ENCODE measurements at regions not wholly inside any gene's neighbourhood (a gene's known extent, or its start where the extent isn't known, plus 50 kb on each side); places are given as distances from the start of the nearest gene placed in this dataset.

DNA sequence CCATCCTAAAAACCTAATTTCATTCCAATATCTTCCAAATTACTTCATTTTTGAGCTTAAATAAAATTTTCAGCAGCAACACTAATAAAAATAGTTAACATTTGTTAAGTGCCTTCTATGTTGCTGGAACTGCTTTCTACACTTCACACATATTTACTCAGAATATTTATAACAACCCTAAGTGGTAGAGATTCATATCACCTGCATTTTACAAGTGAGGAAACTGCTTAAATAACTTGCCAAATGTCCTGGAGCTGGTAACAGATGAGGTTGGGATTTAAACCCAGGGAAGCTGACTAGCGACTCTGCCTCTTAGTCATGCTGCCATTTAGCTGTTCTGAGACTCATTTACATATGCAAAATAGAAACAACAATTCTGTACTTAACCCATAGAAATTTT lies 86.1 kb upstream of the PBX1 start:
- TF ChIP-seq, protein P1, sequence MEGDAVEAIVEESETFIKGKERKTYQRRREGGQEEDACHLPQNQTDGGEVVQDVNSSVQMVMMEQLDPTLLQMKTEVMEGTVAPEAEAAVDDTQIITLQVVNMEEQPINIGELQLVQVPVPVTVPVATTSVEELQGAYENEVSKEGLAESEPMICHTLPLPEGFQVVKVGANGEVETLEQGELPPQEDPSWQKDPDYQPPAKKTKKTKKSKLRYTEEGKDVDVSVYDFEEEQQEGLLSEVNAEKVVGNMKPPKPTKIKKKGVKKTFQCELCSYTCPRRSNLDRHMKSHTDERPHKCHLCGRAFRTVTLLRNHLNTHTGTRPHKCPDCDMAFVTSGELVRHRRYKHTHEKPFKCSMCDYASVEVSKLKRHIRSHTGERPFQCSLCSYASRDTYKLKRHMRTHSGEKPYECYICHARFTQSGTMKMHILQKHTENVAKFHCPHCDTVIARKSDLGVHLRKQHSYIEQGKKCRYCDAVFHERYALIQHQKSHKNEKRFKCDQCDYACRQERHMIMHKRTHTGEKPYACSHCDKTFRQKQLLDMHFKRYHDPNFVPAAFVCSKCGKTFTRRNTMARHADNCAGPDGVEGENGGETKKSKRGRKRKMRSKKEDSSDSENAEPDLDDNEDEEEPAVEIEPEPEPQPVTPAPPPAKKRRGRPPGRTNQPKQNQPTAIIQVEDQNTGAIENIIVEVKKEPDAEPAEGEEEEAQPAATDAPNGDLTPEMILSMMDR (conservative IDR thresholded peaks at IDR 0.05; ENCODE audit: low read depth, low read length) = no peak
- TF ChIP-seq FOS (IDR thresholded peaks at IDR 0.05; ENCODE audit: low read depth, low read length) (no peak), BHLHE40 (IDR thresholded peaks at IDR 0.05; ENCODE audit: low read depth, low read length) (no peak), MAZ (IDR thresholded peaks at IDR 0.05; ENCODE audit: borderline replicate concordance, low read depth, low read length) (no peak)

Measured in IMR-90 (cell line).